Calu3 (cell line): ENCODE measurements at regions not wholly inside any gene's neighbourhood (a gene's known extent, or its start where the extent isn't known, plus 50 kb on each side); places are given as distances from the start of the nearest gene placed in this dataset.
"Not testable (repeated sequence)": the region's sequence is repeated elsewhere in the genome, so short reads cannot be mapped to it uniquely, and the experiment has no call there.

Source experiments
- BruUV-seq: library from RNA; stranded (reverse); fragments of 400-500 nt; replicated peaks from 2 replicates; lab custom pipeline; 2021; lab: Mats Ljungman, UMichigan
- CTCF ChIA-PET: fragments of 300-600 bp; sonication (Branson Sonifier 250); formaldehyde crosslinking; loops from one replicate; lab custom pipeline; 2022; ENCODE audit warnings: antibody characterized with exemption; lab: Charles Lee
- DNase-seq: peaks from one replicate; pipeline ENCODE4 v3.0.0; 2022
- H3K27ac Mint-ChIP-seq: one replicate; pipeline ENCODE4 v1.8.0; 2022; ENCODE audit warnings: mixed read lengths; ENCODE audit not compliant: unreplicated experiment
- H3K27me3 Mint-ChIP-seq: one replicate; pipeline ENCODE4 v1.8.0; 2022; ENCODE audit warnings: mixed read lengths; ENCODE audit not compliant: unreplicated experiment
- H3K36me3 Mint-ChIP-seq: one replicate; pipeline ENCODE4 v1.8.0; 2022; ENCODE audit warnings: mild to moderate bottlenecking, moderate library complexity, mixed read lengths; ENCODE audit not compliant: insufficient read depth, unreplicated experiment
- H3K4me1 Mint-ChIP-seq: one replicate; pipeline ENCODE4 v1.8.0; 2022; ENCODE audit warnings: mild to moderate bottlenecking, low read depth, mixed read lengths; ENCODE audit not compliant: unreplicated experiment
- H3K4me3 Mint-ChIP-seq: one replicate; pipeline ENCODE4 v1.8.0; 2022; ENCODE audit warnings: mild to moderate bottlenecking, low read depth, moderate library complexity, mixed read lengths; ENCODE audit not compliant: unreplicated experiment
- H3K9me3 Mint-ChIP-seq: one replicate; pipeline ENCODE4 v1.8.0; 2022; ENCODE audit warnings: low read depth, mixed read lengths; ENCODE audit not compliant: unreplicated experiment
- intact Hi-C: fragments of 100-400 bp; cut with micrococcal nuclease; formaldehyde crosslinking; loops from one replicate; pipeline ENCODE4 v1.10.0; 2022; ENCODE audit not compliant: unreplicated experiment
- TF ChIP-seq, protein P1 (sequence below): fragments of 200-600 bp; IDR thresholded peaks from one replicate; pipeline ENCODE4 v1.8.0; 2022; ENCODE audit warnings: antibody characterized with exemption; ENCODE audit not compliant: unreplicated experiment

DNA sequence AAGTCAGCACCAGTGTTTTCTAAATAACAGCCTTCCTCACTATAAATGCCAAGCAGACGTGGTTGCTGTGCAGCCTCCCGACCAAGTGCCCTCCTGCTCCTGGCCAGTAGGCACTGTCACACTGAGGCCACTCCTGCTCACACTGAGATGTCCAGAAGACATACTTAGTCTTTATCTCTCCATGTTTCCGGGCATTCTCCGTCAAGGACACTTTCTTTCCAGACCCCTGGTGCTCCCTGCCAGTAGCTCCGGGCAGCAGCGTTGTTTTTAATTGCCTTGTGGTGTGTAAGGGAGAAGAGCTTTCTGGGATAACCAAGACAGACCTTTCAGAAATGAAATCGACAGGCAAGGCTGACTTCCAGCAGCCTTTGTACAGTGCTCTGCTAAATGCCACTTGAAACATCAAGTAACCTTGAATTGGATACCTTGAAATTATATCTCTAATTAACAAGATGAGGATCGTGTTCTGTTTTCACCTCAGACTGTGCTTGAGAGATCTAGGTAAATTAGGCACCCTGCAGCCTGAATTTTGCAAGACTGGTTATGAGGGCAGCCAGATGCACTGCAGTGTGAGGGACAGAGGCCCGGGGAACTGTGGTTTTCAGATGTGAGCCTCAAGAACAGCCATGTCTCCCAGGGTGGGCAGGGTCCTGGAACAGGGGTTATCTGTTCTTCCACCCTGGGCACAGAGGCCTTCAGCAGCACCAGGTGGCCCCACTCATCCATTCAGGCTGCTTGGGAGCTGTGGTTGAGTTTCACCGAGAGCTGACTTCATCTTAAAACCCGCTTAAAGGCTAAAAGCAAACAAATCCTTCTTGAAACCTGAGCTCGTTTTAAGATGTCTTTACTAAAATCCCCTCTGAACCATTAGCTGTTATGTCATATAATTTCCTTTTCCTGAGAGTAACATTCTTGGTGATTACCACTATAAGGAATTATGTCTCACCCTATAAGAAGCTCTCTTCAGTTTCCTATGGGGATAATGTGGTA lies 105.5 kb upstream of the IL12A start:
- no TSS peak for BruUV-seq
- intact Hi-C loops: loop anchor here (10.0 kb wide), 3 partner anchors 222 to 618 kb away; no protein-coding TSS in a partner anchor
- no peak overlapping the region for H3K4me3 Mint-ChIP-seq
- H3K4me1 Mint-ChIP-seq: peaks cover 2% of the 10 kb centered on the region
- no peaks in the 10 kb centered on the region for H3K27me3 Mint-ChIP-seq
- H3K27ac Mint-ChIP-seq: no peak overlapping the region
- no peaks in the 10 kb centered on the region for H3K9me3 Mint-ChIP-seq
- no peak for DNase-seq
- TF ChIP-seq, protein P1, sequence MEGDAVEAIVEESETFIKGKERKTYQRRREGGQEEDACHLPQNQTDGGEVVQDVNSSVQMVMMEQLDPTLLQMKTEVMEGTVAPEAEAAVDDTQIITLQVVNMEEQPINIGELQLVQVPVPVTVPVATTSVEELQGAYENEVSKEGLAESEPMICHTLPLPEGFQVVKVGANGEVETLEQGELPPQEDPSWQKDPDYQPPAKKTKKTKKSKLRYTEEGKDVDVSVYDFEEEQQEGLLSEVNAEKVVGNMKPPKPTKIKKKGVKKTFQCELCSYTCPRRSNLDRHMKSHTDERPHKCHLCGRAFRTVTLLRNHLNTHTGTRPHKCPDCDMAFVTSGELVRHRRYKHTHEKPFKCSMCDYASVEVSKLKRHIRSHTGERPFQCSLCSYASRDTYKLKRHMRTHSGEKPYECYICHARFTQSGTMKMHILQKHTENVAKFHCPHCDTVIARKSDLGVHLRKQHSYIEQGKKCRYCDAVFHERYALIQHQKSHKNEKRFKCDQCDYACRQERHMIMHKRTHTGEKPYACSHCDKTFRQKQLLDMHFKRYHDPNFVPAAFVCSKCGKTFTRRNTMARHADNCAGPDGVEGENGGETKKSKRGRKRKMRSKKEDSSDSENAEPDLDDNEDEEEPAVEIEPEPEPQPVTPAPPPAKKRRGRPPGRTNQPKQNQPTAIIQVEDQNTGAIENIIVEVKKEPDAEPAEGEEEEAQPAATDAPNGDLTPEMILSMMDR: no peak
- no peaks in the 10 kb centered on the region for H3K36me3 Mint-ChIP-seq
- CTCF ChIA-PET: interaction anchor here (0.6 to 4.5 kb wide), 6 partner anchors 11 to 249 kb away, joined by 3 to 100 read pairs (median 6); no protein-coding TSS in a partner anchor

DNA sequence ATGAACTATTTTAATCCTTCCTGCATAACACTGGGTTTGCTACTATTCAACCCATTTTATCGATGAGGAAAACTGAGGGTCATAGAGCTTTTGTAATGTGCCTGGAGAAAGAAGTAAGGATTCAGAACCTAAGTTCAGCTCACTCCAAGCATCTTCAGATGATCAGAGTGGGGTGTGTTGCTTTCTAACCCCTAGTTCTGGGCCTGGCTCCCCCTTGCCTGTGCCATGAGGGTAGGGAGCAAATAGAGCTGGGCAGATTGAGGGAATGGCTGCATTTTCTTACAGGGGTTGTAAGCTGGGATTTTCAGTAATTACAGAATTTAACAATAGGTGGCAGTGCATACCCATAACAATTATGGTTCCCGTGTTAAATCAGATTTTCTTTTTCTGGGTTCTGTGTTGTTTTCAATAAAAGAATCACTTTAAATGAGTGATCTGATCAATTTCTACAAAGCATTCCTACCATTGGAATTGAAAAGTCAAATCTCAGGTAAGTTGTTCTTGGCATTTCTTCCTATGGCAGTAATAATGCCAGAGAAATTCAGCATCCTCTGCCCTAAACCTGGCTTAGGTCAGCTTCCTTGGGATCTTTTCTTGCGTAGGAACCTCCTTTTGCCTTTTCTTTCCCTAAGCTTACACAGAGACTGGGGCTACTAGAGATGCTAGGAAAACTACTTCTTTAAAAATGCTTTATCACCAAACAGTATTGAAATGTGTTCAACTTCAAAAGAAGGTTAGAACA lies 103.8 kb upstream of the IL12A start:
- Mint-ChIP-seq H3K9me3 (no peaks in the 10 kb centered on the region), H3K36me3 (no peaks in the 10 kb centered on the region), H3K27ac (no peak overlapping the region), H3K27me3 (no peaks in the 10 kb centered on the region), H3K4me3 (no peak overlapping the region), H3K4me1 (no peaks in the 10 kb centered on the region)
- CTCF ChIA-PET: interaction anchor here (0.5 to 4.5 kb wide), 24 partner anchors 10 to 1240 kb away, joined by 3 to 100 read pairs (median 4); partner anchors contain the start of genes GFM1, IL12A and SMC4
- intact Hi-C loops: loop anchor here (1.0 to 10.0 kb wide), 4 partner anchors 121 to 620 kb away; no protein-coding TSS in a partner anchor
- TF ChIP-seq, protein P1: peak; percentile 75
- no TSS peak for BruUV-seq
- peak; percentile 17 for DNase-seq

DNA sequence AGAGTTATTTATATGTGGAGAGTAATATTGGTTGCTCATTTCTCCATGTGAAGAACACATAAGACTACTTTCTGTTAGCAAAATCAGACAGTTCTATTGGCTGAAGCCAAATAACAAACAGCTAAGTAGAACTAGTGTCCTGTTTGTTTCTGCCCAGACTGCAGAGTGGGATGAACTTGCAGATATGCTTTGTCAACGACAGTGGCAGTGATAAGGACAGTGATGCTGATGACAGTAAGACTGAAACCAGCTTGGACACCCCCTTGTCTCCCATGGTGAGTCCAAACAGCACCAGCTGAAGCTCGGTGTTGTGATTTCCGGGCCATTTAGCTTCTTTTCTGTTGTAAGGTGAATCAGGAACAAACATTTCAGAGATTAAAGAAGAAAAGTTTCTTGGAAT lies 102.6 kb upstream of the IL12A start:
- BruUV-seq: no TSS peak
- TF ChIP-seq, protein P1: no peak
- Mint-ChIP-seq H3K36me3 (no peaks in the 10 kb centered on the region), H3K27me3 (no peaks in the 10 kb centered on the region), H3K4me1 (no peaks in the 10 kb centered on the region), H3K4me3 (no peak overlapping the region), H3K27ac (no peak overlapping the region), H3K9me3 (no peaks in the 10 kb centered on the region)
- CTCF ChIA-PET: interaction anchor here (0.6 to 4.5 kb wide), 5 partner anchors 13 to 152 kb away, joined by 4 to 100 read pairs (median 8); partner anchors contain the start of gene IL12A
- no peak for DNase-seq
- intact Hi-C loops: loop anchor here (10.0 kb wide), 3 partner anchors 219 to 621 kb away; no protein-coding TSS in a partner anchor

GRCh38 chr3:159886530-159886929 lies 102.1 kb upstream of the IL12A start:
- CTCF ChIA-PET: interaction anchor here (0.6 to 4.5 kb wide), 6 partner anchors 14 to 458 kb away, joined by 3 to 100 read pairs (median 6); partner anchors contain the start of gene IL12A
- not testable (repeated sequence) for DNase-seq, BruUV-seq, H3K4me1 Mint-ChIP-seq, H3K27me3 Mint-ChIP-seq, H3K9me3 Mint-ChIP-seq, H3K36me3 Mint-ChIP-seq, H3K4me3 Mint-ChIP-seq, H3K27ac Mint-ChIP-seq
- intact Hi-C loops: loop anchor here (10.0 kb wide), 3 partner anchors 218 to 622 kb away; no protein-coding TSS in a partner anchor
